ENCODE measurements at regions not wholly inside any gene's neighbourhood (a gene's known extent, or its start where the extent isn't known, plus 50 kb on each side); places are given as distances from the start of the nearest gene placed in this dataset.

- no peak overlapping the region for H3K4me3 ChIP-seq
- no peaks in the 10 kb centered on the region for H3K79me2 ChIP-seq (ENCODE audit: control insufficient read depth, insufficient read depth, low read length)
- no peaks in the 10 kb centered on the region for H4K20me1 ChIP-seq (ENCODE audit: control insufficient read depth, insufficient read depth)
- H3K4me1 ChIP-seq (ENCODE audit: control insufficient read depth, insufficient read depth, low read length) = peaks cover 37% of the 10 kb centered on the region
- BruUV-seq (replicated peaks) = no TSS peak
- ChIA-PET CTCF (interaction anchor here (0.6 to 1.9 kb wide), 7 partner anchors 22 to 250 kb away, joined by 3 to 8 read pairs (median 3); no protein-coding TSS in a partner anchor), SMC1A (ENCODE audit: uncharacterized antibody, unreplicated experiment) (interaction anchor here (0.7 to 9.6 kb wide), 30 partner anchors 12 to 269 kb away, joined by 3 to 145 read pairs (median 5); no protein-coding TSS in a partner anchor), POLR2A (interaction anchor here (1.1 to 3.4 kb wide), 7 partner anchors 23 to 239 kb away, joined by 3 to 37 read pairs (median 7); no protein-coding TSS in a partner anchor), RAD21 (ENCODE audit: unreplicated experiment) (interaction anchor here (0.6 to 5.3 kb wide), 17 partner anchors 20 to 269 kb away, joined by 3 to 148 read pairs (median 8); no protein-coding TSS in a partner anchor)
- intact Hi-C loops (cut with micrococcal nuclease; ENCODE audit: unreplicated experiment) (no loop called here), in situ Hi-C loops (cut with MboI) (no loop called here)
- no peaks in the 10 kb centered on the region for H3K27me3 ChIP-seq (replicated peaks in 1 of 2; ENCODE audit: control insufficient read depth in 2 of 2, insufficient read depth in 2 of 2, low read length in 1 of 2)
- peak overlapping the region; percentile 25; the same call in 1 of the 2 replicates for H3K27ac ChIP-seq (ENCODE audit: control insufficient read depth, insufficient read depth)
- H3K4me2 ChIP-seq (ENCODE audit: control insufficient read depth, insufficient read depth) = peak overlapping the region; percentile 64; the same call in 1 of the 2 replicates
- DNase-seq (ENCODE audit: low read depth, low spot score) = peak; percentile 53
- H2AFZ ChIP-seq (ENCODE audit: control insufficient read depth, low read depth, low read length) = peak overlapping the region; percentile 39; the same call in 1 of the 2 replicates
- no peaks in the 10 kb centered on the region; the same call in 2 of the 3 replicates for H3K9me3 ChIP-seq (replicated peaks; ENCODE audit: control insufficient read depth, insufficient read depth, low read length)
- H3K9ac ChIP-seq (ENCODE audit: control insufficient read depth, insufficient read depth, low read length) = no peak overlapping the region
- ATAC-seq = peak; percentile 43
- H3K36me3 ChIP-seq (ENCODE audit: control insufficient read depth in 2 of 2, insufficient read depth in 2 of 2, low read length in 1 of 2) = no peaks in the 10 kb centered on the region
- FAIRE-seq = peak; percentile 57
- 35% methylated on average over 1 of the region's 1 CpG for WGBS (ENCODE audit: insufficient coverage, insufficient replicate concordance, low lambda C conversion rate, missing lambda C conversion rate)
- TF ChIP-seq ZNF217 (IDR thresholded peaks at IDR 0.05) = 0 out of 2 replicates have a peak, but pooled peaks have one; percentile 51
- TF ChIP-seq RELB (IDR thresholded peaks at IDR 0.05; ENCODE audit: low read depth) = peak; percentile 76; the same call in 1 of the 2 replicates
- TF ChIP-seq FOXK2 (IDR thresholded peaks at IDR 0.05) = no peak
- TF ChIP-seq MTA3 (IDR thresholded peaks at IDR 0.05; ENCODE audit: borderline replicate concordance, low read length) = no peak
- TF ChIP-seq DPF2 (IDR thresholded peaks at IDR 0.05) = peak; percentile 58
- TF ChIP-seq ELK1 (IDR thresholded peaks at IDR 0.05; ENCODE audit: low read depth, low read length) = no peak
- peak; percentile 24; the same call in 1 of the 2 replicates for TF ChIP-seq ATF2 (IDR thresholded peaks at IDR 0.05; ENCODE audit: low read length)
- no peak for TF ChIP-seq EGR1 (IDR thresholded peaks at IDR 0.05; ENCODE audit: borderline replicate concordance in 1 of 2, low read depth in 2 of 2, low read length in 2 of 2)
- peak; percentile 75 for TF ChIP-seq IKZF1 (conservative IDR thresholded peaks at IDR 0.05)
- peak; percentile 84 for TF ChIP-seq NR2F1 (conservative IDR thresholded peaks at IDR 0.05)
- no peak for TF ChIP-seq CHD2 (IDR thresholded peaks at IDR 0.05; ENCODE audit: borderline replicate concordance, low read depth, low read length)
- no peak for TF ChIP-seq BMI1 (IDR thresholded peaks at IDR 0.05; ENCODE audit: borderline replicate concordance)
- TF ChIP-seq MTA2 (IDR thresholded peaks at IDR 0.05; ENCODE audit: low read depth) = peak; percentile 25; the same call in 1 of the 2 replicates
- TF ChIP-seq CREB1 (IDR thresholded peaks at IDR 0.05; ENCODE audit: low read depth) = no peak
- TF ChIP-seq JUND (IDR thresholded peaks at IDR 0.05; ENCODE audit: low read depth, low read length) = peak; percentile 39
- no peak for TF ChIP-seq TARDBP (IDR thresholded peaks at IDR 0.05; ENCODE audit: borderline replicate concordance)
- no peak for TF ChIP-seq SPI1 (IDR thresholded peaks at IDR 0.05; ENCODE audit: borderline replicate concordance, insufficient read depth, low read depth, low read length)
- peak; percentile 28; the same call in 1 of the 2 replicates for TF ChIP-seq MAX (IDR thresholded peaks at IDR 0.05; ENCODE audit: low read depth, low read length)
- TF ChIP-seq IRF5 (IDR thresholded peaks at IDR 0.05; ENCODE audit: borderline replicate concordance) = no peak
These were observed 211.5 kb downstream of the NFKBIZ start for GRCh38 chr3:102060814-102061213.
